GM21367 (cell line): ENCODE measurements at regions not wholly inside any gene's neighbourhood (a gene's known extent, or its start where the extent isn't known, plus 50 kb on each side); places are given as distances from the start of the nearest gene placed in this dataset.

ENCODE experiments used
- ATAC-seq: cut with Tn5 transposase; IDR thresholded peaks from one replicate; pipeline ENCODE4 v1.9.1; 2021; ENCODE audit not compliant: unreplicated experiment

DNA sequence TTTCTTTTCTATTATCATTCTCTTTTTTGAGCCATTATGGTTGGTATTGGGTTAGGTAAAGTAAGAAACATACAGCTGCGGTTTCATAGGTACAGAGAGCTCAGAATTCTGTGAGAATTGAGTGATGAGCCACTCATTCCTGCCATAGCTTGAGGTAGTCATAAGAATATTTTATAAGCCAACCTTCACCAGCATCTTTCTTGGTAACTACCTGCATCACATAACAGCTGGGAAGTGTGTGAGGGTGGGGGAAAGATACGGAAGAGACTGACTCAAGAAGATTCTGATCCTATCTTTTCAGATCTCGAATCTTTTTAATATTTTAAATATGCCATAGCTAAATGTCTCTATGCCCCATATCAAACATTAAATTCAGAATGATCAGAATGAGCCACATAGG, 313.8 kb upstream of the DDX18 start:
- no peak for ATAC-seq

DNA sequence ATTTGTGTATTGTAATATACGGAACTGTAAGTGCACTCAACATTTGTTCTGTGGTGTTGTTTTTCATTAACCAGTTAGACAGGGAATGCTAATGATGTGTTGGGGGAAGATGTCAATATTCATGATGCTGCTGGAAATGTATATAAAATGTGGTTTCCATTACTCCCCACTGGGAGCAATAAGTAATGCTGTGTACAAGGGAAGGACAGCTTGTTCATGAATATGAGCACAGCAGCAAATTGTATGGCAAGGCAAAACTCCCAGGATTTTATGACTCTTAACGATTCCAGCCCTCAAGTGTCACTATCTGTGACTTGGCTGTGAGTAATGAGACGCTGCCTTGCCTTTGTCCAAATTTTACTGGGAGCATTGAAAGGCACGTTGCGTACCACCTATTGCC, 312.4 kb upstream of the DDX18 start:
- ATAC-seq, result no peak

DNA sequence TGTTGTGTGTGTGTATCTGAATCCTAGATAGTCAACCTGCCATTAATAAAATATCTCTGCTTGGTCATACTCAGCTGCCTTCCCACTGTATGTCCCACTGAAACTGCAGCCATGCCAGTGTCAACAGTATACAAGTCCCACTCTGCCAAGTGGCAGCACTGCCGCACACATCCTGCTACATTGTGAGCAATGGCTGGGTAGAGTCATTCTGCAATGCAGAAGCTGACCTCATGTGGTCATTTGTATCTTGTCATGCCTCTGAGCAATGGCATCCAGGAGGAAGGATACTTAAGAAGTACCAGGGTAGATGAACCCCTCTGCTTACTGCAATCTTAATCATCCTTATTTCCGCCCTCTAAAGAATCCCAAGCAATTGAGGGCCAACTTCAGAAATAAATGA, 302.2 kb upstream of the DDX18 start:
- ATAC-seq, result no peak

DNA sequence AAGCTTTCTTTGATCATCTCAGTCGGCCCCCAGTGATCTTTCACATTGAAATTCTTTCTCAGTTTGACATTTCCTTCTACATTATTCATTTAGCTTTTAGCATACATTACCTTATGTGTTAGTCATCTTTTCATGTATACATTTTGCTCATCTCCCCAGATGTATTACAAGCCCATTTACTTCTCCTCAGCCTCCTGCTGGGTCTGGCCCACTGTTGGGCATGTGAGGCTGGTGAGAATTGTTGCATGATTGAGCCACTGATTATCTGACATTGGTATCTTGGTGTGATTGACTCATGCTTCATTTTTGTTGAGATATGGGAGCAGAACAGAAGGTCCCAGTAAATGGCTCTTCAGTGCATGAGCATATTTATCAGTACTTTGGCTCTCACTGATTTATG, 300.1 kb upstream of the DDX18 start:
- no peak for ATAC-seq

DNA sequence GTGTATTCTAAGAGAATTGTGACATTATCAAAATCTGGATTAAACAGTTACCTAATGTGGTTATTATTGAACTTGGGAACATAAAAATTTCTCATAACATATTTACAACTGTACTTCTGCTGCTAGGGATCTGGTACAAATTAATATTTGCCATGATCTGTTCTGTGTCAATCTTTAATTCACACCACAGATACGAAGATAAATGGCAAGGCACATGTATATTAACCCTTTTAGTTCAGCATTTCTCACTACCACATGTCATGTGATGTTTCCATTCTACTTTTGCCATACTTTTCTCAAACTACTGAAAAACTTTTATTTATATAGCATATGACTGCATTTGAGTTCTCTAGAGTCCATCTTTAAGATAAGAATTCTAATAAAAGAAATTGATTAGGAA, 295.3 kb upstream of the DDX18 start:
- no peak for ATAC-seq

DNA sequence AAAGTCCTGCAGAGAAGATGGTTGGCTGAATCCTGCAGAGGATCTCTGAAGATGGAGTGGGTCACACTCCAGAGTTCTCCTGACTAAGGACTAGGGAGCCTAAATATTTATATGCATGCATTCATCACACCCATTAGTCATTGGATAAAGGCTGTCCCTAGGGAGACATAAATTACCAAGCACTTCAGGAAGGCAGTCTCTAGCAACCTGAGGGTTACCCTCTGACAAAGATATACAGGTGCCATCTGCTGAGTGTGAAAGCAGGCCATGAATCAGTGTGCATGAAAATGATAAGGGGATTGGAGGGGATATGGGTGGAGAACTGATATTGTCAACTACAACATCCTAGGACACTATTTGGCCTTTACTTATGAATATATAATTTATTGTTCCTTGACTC, 294.8 kb upstream of the DDX18 start:
- ATAC-seq, result no peak

DNA sequence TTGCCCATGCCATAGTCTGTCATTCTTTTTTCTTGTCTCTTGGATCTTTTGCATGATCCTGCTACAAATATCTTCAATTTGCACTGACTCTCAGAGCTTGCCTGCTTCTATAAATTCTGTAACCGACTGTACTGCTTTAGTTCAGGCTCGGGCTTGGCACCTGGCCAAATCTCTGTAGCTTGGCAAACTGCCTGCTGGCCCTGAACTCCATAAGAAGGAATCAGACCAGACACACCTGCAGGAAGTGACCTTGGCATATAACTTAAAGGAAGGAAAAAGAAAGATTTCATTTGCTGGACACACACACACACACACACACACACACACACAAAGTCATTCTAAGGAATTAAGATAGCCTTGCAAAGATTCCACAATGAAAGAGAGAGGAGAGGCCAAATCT, 291.2 kb upstream of the DDX18 start:
- ATAC-seq, result no peak

DNA sequence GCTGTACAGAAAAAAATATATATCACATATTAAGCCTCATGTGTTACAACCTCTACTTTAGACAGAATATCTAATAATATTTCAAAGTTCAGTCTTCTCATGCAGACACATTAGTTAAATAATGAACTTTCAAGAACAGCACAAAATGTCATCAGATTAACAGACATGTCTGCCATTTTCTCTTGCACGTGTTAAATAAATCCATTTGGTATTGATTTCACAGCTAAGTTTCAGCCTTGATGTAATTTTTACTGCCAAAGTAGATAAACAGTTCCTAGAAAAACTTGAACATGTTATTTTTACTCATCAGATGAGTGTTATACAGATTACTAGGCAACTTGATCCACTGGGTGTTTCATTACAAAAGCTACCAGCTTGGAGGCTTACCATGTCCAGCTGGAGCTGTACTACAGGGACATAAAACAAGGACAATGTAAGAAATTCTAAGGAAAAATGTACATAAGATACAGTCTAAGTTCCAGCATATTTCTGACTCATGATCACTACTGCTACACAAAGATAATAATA, 290.7 kb upstream of the DDX18 start:
- ATAC-seq, result no peak

DNA sequence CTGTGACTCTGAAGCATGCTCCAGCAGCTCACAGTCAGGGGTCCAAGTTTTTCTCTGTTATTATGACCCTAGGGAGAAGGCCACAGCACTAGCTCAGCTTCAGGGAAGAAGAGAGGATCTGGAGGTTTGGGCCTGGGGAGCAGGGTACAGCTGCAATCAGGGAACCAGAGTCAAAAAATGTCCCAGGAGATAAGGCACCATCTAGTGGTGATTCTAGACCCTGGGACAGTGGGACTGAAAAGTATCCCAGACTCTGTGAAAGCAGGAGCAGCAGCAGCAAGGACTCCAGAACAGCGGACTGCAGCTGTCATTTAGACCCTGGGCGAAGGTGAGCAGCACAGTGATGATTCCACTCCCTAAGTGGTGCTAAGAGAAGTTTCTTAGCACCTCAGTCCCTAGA, 278.4 kb upstream of the DDX18 start:
- ATAC-seq, result no peak

DNA sequence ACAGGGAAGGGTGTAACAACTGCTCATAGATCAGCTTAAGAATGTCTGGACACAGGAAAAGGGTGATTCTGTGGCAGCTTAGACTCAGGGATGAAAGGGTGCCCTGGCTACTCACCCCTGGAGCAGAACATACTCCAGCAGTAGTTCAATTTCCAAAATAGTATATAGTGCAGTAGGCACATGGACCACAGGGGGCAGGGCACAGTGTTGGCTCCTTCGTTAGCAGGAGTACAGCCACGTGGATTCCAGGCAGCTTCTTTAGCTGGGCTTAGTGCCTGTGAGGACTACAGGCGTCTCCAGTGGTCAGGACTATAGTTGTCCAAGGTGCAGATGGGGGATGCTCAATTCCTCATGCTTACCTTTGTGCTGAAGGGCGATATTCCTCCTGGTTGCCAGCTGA, 277.5 kb upstream of the DDX18 start:
- no peak for ATAC-seq

DNA sequence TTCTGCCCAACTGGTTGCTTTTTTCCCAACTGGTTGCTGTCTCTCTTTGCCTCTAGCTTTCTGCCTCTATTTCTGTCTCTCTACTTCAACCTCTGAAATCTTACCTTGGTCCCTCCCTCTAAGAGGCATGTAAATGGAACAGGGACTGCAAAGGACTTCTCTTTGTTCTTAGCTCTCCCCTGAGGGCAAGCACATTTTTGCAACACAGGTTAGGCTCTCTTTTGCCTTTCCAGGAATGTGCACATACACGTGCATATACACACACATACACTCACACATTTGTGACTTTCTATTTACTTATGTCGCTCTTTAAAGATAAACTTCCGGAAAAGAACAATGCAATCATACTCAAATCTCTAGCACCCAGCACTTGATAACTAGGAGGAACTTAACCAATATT, 262.6 kb upstream of the DDX18 start:
- no peak for ATAC-seq

DNA sequence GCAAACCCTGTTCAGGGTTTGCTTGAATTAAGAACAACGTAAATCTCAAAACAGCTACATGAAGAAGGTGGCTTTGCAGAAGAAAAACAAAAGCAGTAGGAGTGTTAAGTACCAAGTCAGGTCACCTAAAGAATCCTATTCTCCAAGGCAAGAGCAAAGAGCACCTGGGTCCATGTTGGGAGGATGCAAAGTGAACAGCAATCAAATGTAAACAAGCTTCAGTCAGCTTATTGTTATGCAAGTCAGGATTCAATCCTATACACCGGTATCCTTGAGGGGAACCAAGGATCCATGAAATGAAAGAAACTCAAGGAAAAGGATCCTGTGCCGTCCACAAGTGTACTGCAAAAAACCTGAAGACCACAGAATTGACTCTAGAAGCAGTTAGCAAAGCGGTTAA, 261.0 kb upstream of the DDX18 start:
- no peak for ATAC-seq

DNA sequence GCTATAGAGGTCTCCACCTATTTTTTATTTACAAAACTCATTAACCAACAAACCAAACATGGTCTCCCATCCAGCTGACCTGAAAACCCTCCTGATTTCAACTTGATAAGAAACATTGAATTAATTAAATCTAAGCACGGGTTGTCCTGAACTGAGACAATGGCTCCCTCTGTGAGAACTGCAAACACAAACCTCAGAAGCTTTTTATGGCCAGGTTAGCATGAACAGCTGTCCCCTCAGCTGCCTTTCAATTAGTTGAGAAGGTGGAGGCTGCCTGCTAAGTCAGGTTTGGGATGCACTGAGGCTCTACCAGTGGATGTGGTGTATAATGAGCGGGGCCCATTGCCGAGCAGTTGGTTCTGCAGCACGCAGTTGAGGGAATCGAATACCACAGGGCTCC, 258.5 kb upstream of the DDX18 start:
- no peak for ATAC-seq

DNA sequence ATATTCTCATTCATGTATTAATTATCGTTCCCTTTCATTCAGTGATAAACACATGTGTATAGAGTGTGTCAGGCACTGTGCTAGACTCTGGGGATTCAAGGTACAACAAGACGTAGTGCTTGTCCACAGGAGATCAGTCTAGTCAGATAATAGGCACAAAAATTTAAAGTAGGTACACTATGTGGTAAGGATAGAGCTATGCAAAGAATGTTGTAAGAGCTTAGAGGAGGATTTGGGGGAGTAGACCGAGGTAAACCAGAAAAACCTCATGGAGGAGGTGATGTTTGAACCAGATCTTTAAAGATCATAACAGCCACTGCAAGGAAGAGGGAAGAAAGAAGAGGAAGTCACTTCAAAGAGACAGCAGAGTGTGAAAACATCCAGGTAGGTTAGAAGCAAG, 256.9 kb upstream of the DDX18 start:
- no peak for ATAC-seq

DNA sequence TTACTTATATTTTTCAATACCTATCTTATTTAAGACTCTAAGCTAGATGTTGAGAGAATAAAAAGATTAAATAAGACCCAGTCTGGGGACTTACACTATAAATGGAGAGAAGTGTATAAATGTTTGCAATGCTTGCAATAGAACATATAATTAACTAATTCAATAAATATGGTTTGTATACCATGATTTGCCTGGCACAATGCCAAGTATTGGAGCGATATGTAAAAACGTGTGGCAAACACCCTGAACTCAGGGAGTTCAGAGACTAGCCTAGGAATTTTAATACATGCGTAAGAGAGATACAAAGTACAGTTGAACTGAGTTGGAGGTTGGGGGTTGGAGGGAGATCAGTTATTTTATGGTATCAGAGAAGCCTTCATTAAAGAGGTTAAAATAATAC, 251.8 kb upstream of the DDX18 start:
- no peak for ATAC-seq

DNA sequence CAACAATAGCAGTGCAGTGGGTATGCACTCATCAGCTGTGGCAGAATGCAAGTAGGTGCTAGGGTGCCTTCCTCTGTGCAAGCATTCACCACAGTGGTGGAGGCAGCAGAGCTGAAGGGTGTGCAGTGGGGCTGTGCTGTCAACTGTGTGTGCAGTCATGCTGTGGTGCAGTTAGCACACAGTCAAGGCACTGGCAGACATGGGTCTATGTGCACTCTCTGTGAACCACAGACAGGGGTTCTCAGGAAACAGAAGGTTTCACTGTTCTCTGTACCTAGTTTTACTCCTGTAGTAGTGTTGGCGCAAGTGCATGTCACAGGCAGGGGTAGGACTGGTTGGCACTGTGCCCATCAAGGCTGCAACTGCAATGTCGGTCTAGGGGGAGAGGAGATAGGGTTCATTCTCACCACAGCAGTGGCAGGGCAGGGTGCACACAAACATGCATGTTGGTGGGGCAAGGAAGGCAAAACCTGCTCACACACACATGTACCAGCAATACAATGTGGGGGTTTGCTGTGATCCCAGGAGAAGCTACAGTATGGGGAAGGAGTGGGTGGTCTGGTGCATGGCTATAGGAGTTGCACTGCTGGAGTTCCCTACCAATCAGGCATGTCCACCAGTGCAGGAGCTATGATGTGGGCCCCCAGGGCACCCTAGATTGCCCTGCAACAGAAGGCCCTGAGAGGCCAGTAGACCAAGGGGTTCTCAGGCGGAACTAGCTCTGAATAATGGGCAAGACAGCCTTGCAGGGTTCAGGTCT, 242.7 kb upstream of the DDX18 start:
- no peak for ATAC-seq

DNA sequence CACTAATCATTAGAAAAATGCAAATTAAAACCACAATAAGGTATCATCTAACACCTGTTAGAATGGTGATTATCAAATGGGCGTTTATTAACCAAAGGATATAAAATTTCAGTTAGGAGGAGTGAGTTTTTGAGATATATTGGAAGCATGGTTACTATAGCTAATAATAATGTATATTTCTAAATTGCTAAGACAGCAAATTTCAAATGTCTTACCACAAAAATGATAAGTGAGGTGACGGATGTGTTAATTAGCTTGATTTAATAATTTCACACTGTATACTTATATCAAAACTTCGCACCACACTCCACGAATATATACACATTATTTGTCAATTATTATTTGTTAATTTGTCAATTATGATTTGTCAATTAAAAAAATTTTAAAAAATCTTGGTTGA, 227.2 kb upstream of the DDX18 start:
- ATAC-seq, result no peak

DNA sequence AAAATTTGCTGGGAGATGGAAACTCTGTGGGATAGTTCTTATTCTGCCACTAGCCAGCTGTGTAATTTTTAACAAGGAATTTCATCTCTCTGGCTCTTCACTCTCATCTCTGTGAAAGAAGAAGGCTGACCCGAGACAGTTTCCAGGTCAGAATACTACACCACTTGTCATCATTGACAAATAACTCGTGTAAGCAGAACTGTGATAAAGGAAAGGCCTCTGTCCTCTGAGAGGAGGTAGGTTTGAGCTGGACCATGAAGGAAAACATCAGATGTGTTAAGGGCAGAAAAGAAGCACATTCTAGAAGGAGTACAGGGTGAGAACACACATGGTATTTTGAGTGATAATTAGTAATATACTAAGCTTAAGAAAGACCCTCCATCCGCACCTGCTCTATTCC, 211.4 kb upstream of the DDX18 start:
- no peak for ATAC-seq

DNA sequence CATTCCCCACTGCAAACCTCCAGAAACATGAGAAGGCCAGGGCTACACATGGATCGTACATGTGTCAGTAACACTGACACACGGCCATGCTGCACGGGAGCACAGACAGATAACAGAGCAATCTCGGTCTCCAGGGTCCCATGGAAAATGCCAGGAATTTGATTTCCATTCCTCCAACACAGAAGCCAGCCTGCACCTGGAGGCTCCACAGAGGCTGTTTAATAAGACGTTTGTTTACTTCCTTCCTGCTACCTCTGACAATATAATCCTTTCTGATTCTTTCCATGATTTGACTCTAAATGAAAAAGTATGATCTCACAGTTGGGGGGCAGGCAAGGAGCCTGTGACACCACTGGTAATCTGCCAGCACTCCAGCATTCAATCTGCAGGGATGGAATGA, 210.9 kb upstream of the DDX18 start:
- ATAC-seq, result no peak

DNA sequence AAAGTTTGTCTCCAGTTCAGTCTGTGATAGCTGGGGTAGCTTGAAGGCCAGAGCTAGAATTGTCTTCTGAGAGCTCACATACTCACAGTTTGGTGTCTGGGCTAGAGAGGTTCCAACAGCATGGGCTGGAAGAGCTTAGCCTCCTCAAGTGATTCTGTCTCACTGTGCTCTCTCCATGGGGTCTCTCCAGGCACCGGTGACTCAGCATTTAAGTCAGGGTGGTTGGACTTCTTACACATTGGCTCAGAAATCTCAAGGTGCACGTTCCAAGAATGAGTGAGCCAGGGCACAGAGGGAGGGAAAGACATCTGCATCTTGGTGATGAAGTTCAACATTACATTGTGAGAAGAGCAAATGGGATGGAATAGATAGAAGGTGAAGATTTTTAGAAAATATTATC, 207.3 kb upstream of the DDX18 start:
- no peak for ATAC-seq

DNA sequence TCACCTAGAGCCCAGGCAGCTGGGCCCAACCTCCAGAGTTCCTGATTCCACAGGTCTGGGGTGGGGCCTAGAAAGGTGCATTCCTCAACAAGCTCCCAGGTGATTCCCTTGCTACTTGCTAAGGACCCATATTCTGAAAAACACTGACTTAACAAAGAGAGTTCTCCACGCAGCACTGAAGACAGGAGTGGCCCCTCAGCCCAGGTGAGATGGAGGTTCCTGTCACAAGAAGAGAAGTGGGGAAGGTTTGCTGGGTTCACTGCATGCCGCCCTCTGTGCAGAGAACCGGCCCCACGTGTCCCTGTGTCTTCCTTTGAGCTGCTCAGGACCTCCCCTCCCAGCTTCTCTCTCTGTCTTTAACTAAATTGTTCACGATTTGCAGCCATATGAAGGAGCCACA, 201.4 kb upstream of the DDX18 start:
- ATAC-seq, result no peak

DNA sequence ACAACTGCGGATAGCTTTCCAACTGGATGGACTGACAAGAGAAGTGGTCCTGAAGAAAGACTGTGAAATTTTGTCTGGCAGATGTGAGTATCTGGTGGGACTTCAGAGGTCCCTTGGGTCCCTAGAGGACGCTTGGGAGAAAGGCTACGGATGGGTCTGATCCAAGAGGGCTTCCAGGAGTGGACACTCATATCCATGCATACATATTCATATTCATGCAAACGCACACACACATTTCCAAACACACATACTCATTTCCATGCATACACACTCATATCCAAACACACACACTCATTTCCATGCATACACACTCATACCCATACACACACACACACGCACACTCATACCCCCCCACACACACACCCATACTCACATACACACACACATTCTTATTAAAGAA, 200.2 kb upstream of the DDX18 start:
- ATAC-seq, result no peak

DNA sequence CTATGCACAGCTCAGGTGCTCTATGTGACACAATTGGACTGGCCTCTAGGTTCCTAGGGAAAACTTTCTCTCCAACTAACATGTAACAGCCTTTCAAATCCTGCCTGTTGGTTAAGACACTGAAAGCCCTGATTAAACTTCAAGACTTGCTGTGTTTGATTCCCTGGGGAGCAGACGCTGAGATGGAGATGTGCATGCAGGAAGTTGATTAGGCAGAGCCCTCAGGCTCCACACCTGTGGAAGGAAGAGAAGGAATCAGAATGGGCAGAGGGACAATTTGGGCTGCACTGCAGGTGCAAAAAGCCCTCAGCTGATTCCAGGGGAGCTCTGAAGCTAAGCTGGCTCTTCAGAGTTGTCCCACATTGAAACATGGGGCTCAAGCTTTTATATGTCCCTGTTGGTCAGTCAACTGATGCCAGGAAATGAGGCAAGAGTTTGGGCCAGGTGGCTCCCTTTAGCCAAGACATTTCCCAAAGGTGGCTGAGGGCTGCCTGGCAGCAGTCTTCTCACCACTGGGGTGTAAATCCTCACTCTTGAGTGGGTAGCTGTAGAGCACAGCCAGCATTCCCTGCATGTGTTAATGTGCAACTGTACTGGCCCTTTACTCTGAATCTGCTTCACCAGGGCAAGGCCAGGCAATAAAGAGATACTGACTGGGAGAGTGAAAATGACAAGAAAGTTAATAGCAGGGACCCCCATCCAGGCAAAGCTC, 199.5 kb upstream of the DDX18 start:
- no peak for ATAC-seq
